OCI-LY1 (cell line): ENCODE measurements at regions not wholly inside any gene's neighbourhood (a gene's known extent, or its start where the extent isn't known, plus 50 kb on each side); places are given as distances from the start of the nearest gene placed in this dataset.

Experiments used
- EZH2 ChIP-seq: fragments of 200-600 bp; sonication (generic), shearing (Covaris generic); IDR thresholded peaks from 2 replicates; pipeline ENCODE4 v1.8.0; 2017; ENCODE audit warnings: borderline replicate concordance, mixed run types, mild to moderate bottlenecking, antibody characterized with exemption, low read length, moderate library complexity, mixed read lengths
- TF ChIP-seq, protein P1 (sequence below): fragments of 200-600 bp; sonication (generic), shearing (Covaris generic); IDR thresholded peaks from 2 replicates; pipeline ENCODE4 v1.5.1; 2017; ENCODE audit warnings: mild to moderate bottlenecking, antibody characterized with exemption, low read length, moderate library complexity, mixed read lengths

DNA sequence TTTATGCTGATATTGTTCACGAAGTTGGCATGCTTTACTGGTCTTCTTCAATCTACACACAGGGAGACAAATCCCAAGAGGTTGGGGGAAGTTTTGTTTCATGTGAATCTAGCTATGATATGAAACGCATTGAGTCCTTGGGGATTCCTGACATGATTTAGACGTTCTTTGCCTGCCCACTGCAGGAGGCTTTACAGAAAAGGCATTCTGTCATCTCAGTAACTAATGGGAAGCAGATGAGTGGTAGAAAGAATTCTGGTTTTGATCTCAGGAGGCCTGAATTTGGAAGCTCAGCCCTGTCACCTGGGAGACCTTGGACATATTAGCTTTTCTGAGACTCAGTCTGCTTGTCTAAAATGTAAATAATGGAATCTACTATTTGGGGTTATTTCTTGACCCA lies 383.0 kb upstream of the NFIA start:
- TF ChIP-seq, protein P1, sequence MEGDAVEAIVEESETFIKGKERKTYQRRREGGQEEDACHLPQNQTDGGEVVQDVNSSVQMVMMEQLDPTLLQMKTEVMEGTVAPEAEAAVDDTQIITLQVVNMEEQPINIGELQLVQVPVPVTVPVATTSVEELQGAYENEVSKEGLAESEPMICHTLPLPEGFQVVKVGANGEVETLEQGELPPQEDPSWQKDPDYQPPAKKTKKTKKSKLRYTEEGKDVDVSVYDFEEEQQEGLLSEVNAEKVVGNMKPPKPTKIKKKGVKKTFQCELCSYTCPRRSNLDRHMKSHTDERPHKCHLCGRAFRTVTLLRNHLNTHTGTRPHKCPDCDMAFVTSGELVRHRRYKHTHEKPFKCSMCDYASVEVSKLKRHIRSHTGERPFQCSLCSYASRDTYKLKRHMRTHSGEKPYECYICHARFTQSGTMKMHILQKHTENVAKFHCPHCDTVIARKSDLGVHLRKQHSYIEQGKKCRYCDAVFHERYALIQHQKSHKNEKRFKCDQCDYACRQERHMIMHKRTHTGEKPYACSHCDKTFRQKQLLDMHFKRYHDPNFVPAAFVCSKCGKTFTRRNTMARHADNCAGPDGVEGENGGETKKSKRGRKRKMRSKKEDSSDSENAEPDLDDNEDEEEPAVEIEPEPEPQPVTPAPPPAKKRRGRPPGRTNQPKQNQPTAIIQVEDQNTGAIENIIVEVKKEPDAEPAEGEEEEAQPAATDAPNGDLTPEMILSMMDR: no peak
- no peak for TF ChIP-seq EZH2
